ENCODE measurements at regions not wholly inside any gene's neighbourhood (a gene's known extent, or its start where the extent isn't known, plus 50 kb on each side); places are given as distances from the start of the nearest gene placed in this dataset.
"Not testable (repeated sequence)": the region's sequence is repeated elsewhere in the genome, so short reads cannot be mapped to it uniquely, and the experiment has no call there.

DNA sequence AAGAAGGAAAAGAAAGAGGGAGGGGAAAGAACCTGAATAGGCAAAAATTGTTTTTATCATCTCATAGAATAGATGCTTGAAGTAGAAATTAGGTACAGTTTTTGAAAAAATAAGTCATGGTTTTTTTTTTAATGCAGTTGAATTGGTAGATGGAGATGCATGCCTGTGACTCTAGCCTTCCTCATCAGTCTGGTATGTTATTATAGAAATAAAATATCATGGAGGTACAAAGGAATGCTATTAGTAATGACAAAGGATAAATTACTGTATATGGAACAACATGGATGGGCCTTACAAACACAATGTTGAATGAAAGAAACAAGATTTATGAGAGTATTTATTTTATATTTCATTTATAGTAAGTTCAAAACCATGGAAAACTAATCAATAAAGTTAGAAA lies 162.4 kb upstream of the GALNT15 start:
- no peak for ATAC-seq (ENCODE audit: low FRiP score)
- no peaks in the 10 kb centered on the region for H3K36me3 ChIP-seq (ENCODE audit: control insufficient read depth in 1 of 2, insufficient read depth in 2 of 2, low read length in 1 of 2)
- no peaks in the 10 kb centered on the region for H3K27me3 ChIP-seq (ENCODE audit: control insufficient read depth in 1 of 2, insufficient read depth in 2 of 2, low read length in 1 of 2)
- intact Hi-C loops (cut with DNase I), result no loop called here
- DNase-seq, result no peak
- H3K4me3 ChIP-seq (ENCODE audit: low read length in 2 of 2), result no peak overlapping the region
- H3K4me1 ChIP-seq (ENCODE audit: control insufficient read depth in 1 of 2, insufficient read depth in 2 of 2, low read length in 2 of 2), result no peaks in the 10 kb centered on the region
- H3K27ac ChIP-seq (ENCODE audit: low read depth in 1 of 2, low read length in 2 of 2), result no peak overlapping the region
- peaks cover 2% of the 10 kb centered on the region for H3K9me3 ChIP-seq (ENCODE audit: control insufficient read depth, low read length)

DNA sequence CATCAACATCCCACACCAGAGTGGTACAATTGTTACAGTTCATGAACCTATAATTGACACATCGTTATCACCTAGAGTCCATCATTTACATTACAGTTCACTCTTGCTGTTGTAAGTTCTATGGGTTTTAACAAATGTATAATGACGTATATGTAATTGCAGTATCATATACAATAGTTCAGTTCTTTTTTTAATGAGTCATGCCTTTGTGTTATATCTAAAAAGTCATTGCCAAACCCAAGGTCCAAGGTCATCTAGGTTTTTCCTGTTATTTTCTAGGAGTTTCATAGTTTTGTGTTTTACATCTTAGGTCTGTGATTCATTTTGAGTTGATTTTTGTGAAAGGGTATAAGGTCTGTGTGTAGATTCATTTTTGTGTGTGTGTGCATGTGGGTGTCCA lies 160.9 kb upstream of the GALNT15 start:
- no peaks in the 10 kb centered on the region for H3K27me3 ChIP-seq (ENCODE audit: control insufficient read depth in 1 of 2, insufficient read depth in 2 of 2, low read length in 1 of 2)
- 72 to 81% methylated on average over 2 of the region's 2 CpGs for WGBS, 2 donors
- no peaks in the 10 kb centered on the region for H3K36me3 ChIP-seq (ENCODE audit: control insufficient read depth in 1 of 2, insufficient read depth in 2 of 2, low read length in 1 of 2)
- H3K4me3 ChIP-seq (ENCODE audit: low read length in 2 of 2), result no peak overlapping the region
- H3K9me3 ChIP-seq (ENCODE audit: control insufficient read depth, low read length), result no peaks in the 10 kb centered on the region
- intact Hi-C loops (cut with DNase I), result no loop called here
- no peak overlapping the region for H3K27ac ChIP-seq (ENCODE audit: low read depth in 1 of 2, low read length in 2 of 2)
- no peaks in the 10 kb centered on the region for H3K4me1 ChIP-seq (ENCODE audit: control insufficient read depth in 1 of 2, insufficient read depth in 2 of 2, low read length in 2 of 2)
- ATAC-seq (ENCODE audit: low FRiP score) (no peak), DNase-seq (no peak)

DNA sequence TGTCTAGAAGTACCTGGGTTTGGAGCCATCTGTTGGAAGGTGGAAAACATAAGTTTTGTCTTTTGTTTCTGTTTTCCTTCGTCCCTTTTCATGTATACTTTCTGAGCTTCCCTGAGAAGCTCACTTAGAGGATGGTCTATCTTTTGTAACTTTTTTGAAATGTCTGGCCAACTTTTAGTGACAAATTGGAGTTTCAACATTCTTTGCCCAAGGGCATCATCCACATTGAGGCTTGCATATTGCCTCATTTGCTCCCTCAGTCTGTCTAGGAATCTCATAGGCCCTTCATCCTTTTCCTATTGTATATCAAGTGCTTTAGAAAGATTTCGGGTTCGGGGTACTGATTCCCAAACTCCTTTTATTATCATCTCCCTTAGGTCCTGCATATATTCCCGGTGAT lies 152.7 kb upstream of the GALNT15 start:
- H3K27me3 ChIP-seq (ENCODE audit: control insufficient read depth in 1 of 2, insufficient read depth in 2 of 2, low read length in 1 of 2); intact Hi-C loops (cut with DNase I); H3K9me3 ChIP-seq (ENCODE audit: control insufficient read depth, low read length); ATAC-seq (ENCODE audit: low FRiP score); H3K36me3 ChIP-seq (ENCODE audit: control insufficient read depth in 1 of 2, insufficient read depth in 2 of 2, low read length in 1 of 2); H3K4me3 ChIP-seq (ENCODE audit: low read length in 2 of 2); H3K27ac ChIP-seq (ENCODE audit: low read depth in 1 of 2, low read length in 2 of 2); DNase-seq; H3K4me1 ChIP-seq (ENCODE audit: control insufficient read depth in 1 of 2, insufficient read depth in 2 of 2, low read length in 2 of 2): not testable (repeated sequence)
- 78 to 80% methylated on average over 4 of the region's 4 CpGs for whole genome bisulfite sequencing, 2 donors

DNA sequence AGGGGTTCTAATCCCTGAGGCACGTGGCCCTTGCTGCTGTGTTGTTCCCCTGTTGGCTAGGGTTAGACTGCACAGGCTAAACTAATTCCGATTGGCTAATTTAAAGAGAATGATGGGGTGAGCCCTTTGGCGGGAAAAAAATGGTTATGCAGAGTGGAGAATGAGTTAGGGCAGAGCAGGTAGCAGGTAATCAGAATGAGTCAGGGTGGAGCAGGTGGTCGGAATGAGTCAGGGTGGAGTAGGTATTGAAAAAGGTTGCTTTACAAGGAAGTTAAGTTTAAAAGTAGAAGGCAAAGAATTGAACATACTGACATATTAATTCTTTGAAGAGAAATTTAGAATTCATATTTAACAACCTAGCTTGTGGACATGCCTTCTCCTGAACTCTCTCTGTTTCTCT lies 150.6 kb upstream of the GALNT15 start:
- WGBS, 2 donors, result 85% methylated on average over 4 of the region's 4 CpGs
- H3K4me3 ChIP-seq (ENCODE audit: low read length in 2 of 2); intact Hi-C loops (cut with DNase I): not testable (repeated sequence)

DNA sequence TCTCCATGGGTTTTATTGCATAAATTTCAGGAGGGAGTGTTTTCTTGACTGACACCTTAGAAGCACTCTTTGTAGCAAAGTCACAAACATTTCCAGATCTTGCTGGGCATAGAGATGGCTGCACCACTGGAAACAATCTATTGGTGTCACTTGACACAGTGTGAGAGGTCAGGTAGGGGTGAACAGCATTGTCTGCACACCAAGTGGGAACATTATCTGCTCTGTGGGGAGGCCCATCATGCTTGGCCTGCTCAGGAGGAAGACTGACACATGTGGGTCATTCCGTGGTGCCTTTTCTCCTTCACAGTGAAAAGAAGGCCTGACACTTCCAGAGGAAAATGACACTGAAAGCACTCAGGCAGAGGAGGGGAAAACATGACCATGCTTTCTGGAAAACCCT lies 149.9 kb upstream of the GALNT15 start:
- H3K4me1 ChIP-seq (ENCODE audit: control insufficient read depth in 1 of 2, insufficient read depth in 2 of 2, low read length in 2 of 2), result peaks cover 0 to 2% of the 10 kb centered on the region in 2 donors
- intact Hi-C loops (cut with DNase I), result no loop called here
- ATAC-seq (ENCODE audit: low FRiP score) (no peak), DNase-seq (no peak)
- 31 to 35% methylated on average over 1 of the region's 1 CpG for WGBS, 2 donors
- H3K9me3 ChIP-seq (ENCODE audit: control insufficient read depth, low read length), result peaks cover 5% of the 10 kb centered on the region
- peaks cover 0 to 1% of the 10 kb centered on the region in 2 donors for H3K36me3 ChIP-seq (ENCODE audit: control insufficient read depth in 1 of 2, insufficient read depth in 2 of 2, low read length in 1 of 2)
- H3K27ac ChIP-seq (ENCODE audit: low read depth in 1 of 2, low read length in 2 of 2), result no peak overlapping the region
- no peaks in the 10 kb centered on the region for H3K27me3 ChIP-seq (ENCODE audit: control insufficient read depth in 1 of 2, insufficient read depth in 2 of 2, low read length in 1 of 2)
- H3K4me3 ChIP-seq (ENCODE audit: low read length in 2 of 2), result no peak overlapping the region

More for the DNA sequence above, 150.6 kb upstream of the GALNT15 start:
- not testable (repeated sequence) for DNase-seq; H3K27me3 ChIP-seq (ENCODE audit: control insufficient read depth in 1 of 2, insufficient read depth in 2 of 2, low read length in 1 of 2); ATAC-seq (ENCODE audit: low FRiP score); H3K36me3 ChIP-seq (ENCODE audit: control insufficient read depth in 1 of 2, insufficient read depth in 2 of 2, low read length in 1 of 2); H3K27ac ChIP-seq (ENCODE audit: low read depth in 1 of 2, low read length in 2 of 2); H3K9me3 ChIP-seq (ENCODE audit: control insufficient read depth, low read length); H3K4me1 ChIP-seq (ENCODE audit: control insufficient read depth in 1 of 2, insufficient read depth in 2 of 2, low read length in 2 of 2)

DNA sequence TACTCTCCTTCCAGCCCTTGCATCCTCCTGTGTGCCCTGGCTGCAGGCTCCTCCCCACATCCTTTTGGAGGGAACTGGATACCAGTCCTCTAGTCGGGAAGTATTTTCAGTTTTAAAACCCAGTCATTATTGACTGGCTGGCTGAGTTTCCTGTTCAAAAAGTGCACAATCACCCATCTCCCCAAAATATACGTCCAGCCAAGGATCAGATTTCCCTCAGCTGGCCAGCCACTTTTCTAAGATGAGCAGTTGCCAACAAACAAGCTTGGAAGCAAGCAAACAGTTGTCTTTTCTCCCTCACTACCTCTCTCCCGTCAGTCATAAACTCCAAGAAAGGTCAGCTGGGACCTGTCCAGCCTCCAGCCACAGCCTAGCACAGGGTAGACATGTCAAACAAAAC lies 147.7 kb upstream of the GALNT15 start:
- H3K4me1 ChIP-seq (ENCODE audit: control insufficient read depth in 1 of 2, insufficient read depth in 2 of 2, low read length in 2 of 2), result peaks cover 0 to 2% of the 10 kb centered on the region in 2 donors
- DNase-seq (no peak), ATAC-seq (ENCODE audit: low FRiP score) (no peak)
- H3K9me3 ChIP-seq (ENCODE audit: control insufficient read depth, low read length), result peaks cover 5% of the 10 kb centered on the region
- H3K4me3 ChIP-seq (ENCODE audit: low read length in 2 of 2), result no peak overlapping the region
- intact Hi-C loops (cut with DNase I), result no loop called here
- WGBS, 2 donors, result 14 to 21% methylated on average over 3 of the region's 3 CpGs
- H3K27me3 ChIP-seq (ENCODE audit: control insufficient read depth in 1 of 2, insufficient read depth in 2 of 2, low read length in 1 of 2), result no peaks in the 10 kb centered on the region
- H3K36me3 ChIP-seq (ENCODE audit: control insufficient read depth in 1 of 2, insufficient read depth in 2 of 2, low read length in 1 of 2), result peaks cover 0 to 1% of the 10 kb centered on the region in 2 donors
- no peak overlapping the region for H3K27ac ChIP-seq (ENCODE audit: low read depth in 1 of 2, low read length in 2 of 2)

DNA sequence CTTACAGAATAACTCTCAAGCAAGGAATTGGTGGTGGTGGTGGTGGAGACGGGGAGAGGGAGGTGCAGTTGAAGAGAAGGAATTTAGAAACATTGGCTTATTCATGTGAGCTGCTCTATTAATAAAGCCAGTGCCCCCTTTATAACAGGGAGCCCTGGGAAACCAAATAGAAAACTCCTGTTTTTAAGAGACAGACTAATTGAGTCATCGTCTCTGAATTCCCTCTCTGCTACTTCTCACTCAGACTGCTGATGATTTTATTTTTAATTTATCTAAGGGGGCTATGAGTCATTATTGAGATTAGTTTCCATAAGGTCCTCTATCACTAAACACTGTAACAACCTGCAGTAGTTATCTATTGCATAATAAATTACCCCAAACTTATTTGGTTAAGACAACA lies 145.9 kb upstream of the GALNT15 start:
- WGBS, 2 donors, result 26 to 33% methylated on average over 2 of the region's 2 CpGs
- intact Hi-C loops (cut with DNase I), result no loop called here
- H3K27me3 ChIP-seq (ENCODE audit: control insufficient read depth in 1 of 2, insufficient read depth in 2 of 2, low read length in 1 of 2), result no peaks in the 10 kb centered on the region
- H3K9me3 ChIP-seq (ENCODE audit: control insufficient read depth, low read length), result peaks cover 6% of the 10 kb centered on the region
- DNase-seq (no peak), ATAC-seq (ENCODE audit: low FRiP score) (no peak)
- no peak overlapping the region for H3K27ac ChIP-seq (ENCODE audit: low read depth in 1 of 2, low read length in 2 of 2)
- no peak overlapping the region for H3K4me3 ChIP-seq (ENCODE audit: low read length in 2 of 2)
- H3K4me1 ChIP-seq (ENCODE audit: control insufficient read depth in 1 of 2, insufficient read depth in 2 of 2, low read length in 2 of 2), result peaks cover 0 to 2% of the 10 kb centered on the region in 2 donors
- peaks cover 0 to 1% of the 10 kb centered on the region in 2 donors for H3K36me3 ChIP-seq (ENCODE audit: control insufficient read depth in 1 of 2, insufficient read depth in 2 of 2, low read length in 1 of 2)

DNA sequence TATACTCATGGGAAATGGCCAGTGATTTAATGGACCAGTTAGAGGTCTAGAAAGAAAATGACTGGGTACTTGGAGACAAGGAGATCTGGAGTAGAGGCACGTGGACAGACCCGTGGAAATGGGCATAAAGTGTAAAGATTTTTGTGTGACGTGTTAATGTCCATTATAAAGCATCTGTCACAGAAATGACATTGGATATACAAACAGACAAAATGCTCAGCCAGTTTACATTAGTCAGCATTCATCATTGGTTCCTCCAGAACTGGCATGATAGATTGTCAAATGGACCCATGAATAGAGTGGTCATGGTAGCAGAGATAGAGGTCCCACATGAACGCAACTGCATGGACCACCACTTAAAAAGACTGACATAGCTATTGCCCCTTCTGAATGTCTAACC lies 144.1 kb upstream of the GALNT15 start:
- intact Hi-C loops (cut with DNase I), result no loop called here
- peaks cover 0 to 1% of the 10 kb centered on the region in 2 donors for H3K36me3 ChIP-seq (ENCODE audit: control insufficient read depth in 1 of 2, insufficient read depth in 2 of 2, low read length in 1 of 2)
- H3K4me1 ChIP-seq (ENCODE audit: control insufficient read depth in 1 of 2, insufficient read depth in 2 of 2, low read length in 2 of 2), result peaks cover 0 to 2% of the 10 kb centered on the region in 2 donors

DNA sequence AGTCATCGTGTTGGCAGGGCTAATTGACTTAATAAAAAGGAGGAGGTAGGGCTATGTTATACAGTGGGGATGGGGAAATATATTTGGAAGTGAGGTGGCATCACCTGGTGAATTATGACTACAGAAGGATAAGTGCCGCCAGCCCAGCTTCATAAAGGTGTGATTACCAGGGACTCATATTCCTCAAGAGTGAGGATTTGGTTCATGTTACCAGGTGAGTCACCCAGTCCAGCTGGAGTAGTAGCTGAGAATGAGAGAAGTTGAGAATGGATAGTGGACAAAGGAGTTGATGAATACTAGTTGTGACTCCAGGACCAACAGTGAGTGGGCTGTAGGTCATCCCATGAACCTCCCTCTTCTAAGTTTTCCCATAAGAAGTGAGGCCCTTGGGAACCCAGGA lies 143.0 kb upstream of the GALNT15 start:
- peaks cover 0 to 1% of the 10 kb centered on the region in 2 donors for H3K36me3 ChIP-seq (ENCODE audit: control insufficient read depth in 1 of 2, insufficient read depth in 2 of 2, low read length in 1 of 2)
- H3K4me3 ChIP-seq (ENCODE audit: low read length in 2 of 2), result no peak overlapping the region
- intact Hi-C loops (cut with DNase I), result no loop called here
- WGBS, 2 donors, result 93 to 96% methylated on average over 2 of the region's 2 CpGs
- H3K9me3 ChIP-seq (ENCODE audit: control insufficient read depth, low read length), result peaks cover 5% of the 10 kb centered on the region
- no peak overlapping the region for H3K27ac ChIP-seq (ENCODE audit: low read depth in 1 of 2, low read length in 2 of 2)
- peaks cover 0 to 2% of the 10 kb centered on the region in 2 donors for H3K4me1 ChIP-seq (ENCODE audit: control insufficient read depth in 1 of 2, insufficient read depth in 2 of 2, low read length in 2 of 2)
- ATAC-seq (ENCODE audit: low FRiP score) (no peak), DNase-seq (no peak)
- H3K27me3 ChIP-seq (ENCODE audit: control insufficient read depth in 1 of 2, insufficient read depth in 2 of 2, low read length in 1 of 2), result no peaks in the 10 kb centered on the region

More for the DNA sequence above, 144.1 kb upstream of the GALNT15 start:
- 75 to 83% methylated on average over 4 of the region's 4 CpGs for WGBS, 2 donors
- peaks cover 5% of the 10 kb centered on the region for H3K9me3 ChIP-seq (ENCODE audit: control insufficient read depth, low read length)
- no peak overlapping the region for H3K4me3 ChIP-seq (ENCODE audit: low read length in 2 of 2)
- no peak for DNase-seq
- no peaks in the 10 kb centered on the region for H3K27me3 ChIP-seq (ENCODE audit: control insufficient read depth in 1 of 2, insufficient read depth in 2 of 2, low read length in 1 of 2)
- H3K27ac ChIP-seq (ENCODE audit: low read depth in 1 of 2, low read length in 2 of 2), result no peak overlapping the region
- no peak for ATAC-seq (ENCODE audit: low FRiP score)
